ENCODE measurements at regions not wholly inside any gene's neighbourhood (a gene's known extent, or its start where the extent isn't known, plus 50 kb on each side); places are given as distances from the start of the nearest gene placed in this dataset.

DNA sequence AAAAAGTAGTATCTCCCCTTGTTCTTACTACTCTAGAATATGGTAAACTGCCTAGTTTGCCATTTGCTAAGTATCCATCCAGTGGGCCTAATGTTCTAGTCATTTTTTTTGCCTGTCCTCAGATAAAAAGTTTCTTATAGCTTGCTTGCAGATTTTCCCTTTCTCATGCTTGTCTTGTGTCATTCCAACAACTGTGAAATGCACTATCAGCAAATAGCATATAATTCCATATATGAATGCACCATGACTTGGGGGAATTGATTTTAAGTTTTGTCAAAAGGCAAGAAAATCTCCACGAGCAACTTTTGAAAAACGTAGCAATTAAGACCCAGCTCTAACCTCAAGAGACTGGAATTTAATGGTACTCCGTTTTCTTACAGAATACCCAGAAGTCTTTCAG lies 286.2 kb upstream of the GPR149 start:
- H3K4me3 Mint-ChIP-seq, result no peak overlapping the region
- POLR2A ChIA-PET (ENCODE audit: partially characterized antibody), result no interaction called here
- H3K27ac Mint-ChIP-seq, result no peak overlapping the region
- peaks cover 0 to 4% (median 0%) of the 10 kb centered on the region in 8 donors for H3K9me3 Mint-ChIP-seq
- Histone ChIP-seq H3K4me3 (ENCODE audit: low read length in 2 of 2) (no peak overlapping the region), H3K27ac (ENCODE audit: low read depth, low read length) (no peak overlapping the region), H3K4me1 (ENCODE audit: insufficient read depth, low read length) (no peaks in the 10 kb centered on the region), H3K36me3 (ENCODE audit: insufficient read depth, low read length) (no peaks in the 10 kb centered on the region), H3K9me3 (ENCODE audit: control insufficient read depth in 1 of 2, low read length in 2 of 2) (no peaks in the 10 kb centered on the region), H3K27me3 (ENCODE audit: insufficient read depth, low read length) (no peaks in the 10 kb centered on the region)
- H3K36me3 Mint-ChIP-seq, result no peaks in the 10 kb centered on the region
- CTCF ChIA-PET (ENCODE audit: partially characterized antibody), result no interaction called here
- H3K4me1 Mint-ChIP-seq, result no peaks in the 10 kb centered on the region
- DNase-seq, result no peak
- intact Hi-C loops (cut with micrococcal nuclease), result no loop called here
- no peaks in the 10 kb centered on the region for H3K27me3 Mint-ChIP-seq

DNA sequence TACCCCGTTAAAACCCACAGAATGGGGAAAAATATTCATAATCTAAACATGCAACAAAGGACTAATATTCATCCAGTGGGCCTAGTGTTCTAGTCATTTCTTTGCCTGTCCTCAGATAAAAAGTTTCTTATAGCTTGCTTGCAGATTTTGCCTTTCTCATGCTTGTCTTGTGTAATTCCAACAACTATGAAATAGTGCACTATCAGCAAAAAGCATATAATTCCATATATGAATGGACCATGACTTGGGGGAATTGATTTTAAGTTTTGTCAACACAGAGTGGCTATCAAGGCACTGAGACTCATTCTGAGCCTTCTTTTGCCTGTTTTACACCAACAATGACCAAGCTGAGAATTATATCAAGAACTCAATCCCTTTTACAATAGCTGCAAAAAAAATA lies 278.6 kb upstream of the GPR149 start:
- Histone ChIP-seq H3K27ac (ENCODE audit: low read depth, low read length) (no peak overlapping the region), H3K36me3 (ENCODE audit: insufficient read depth, low read length) (no peaks in the 10 kb centered on the region), H3K27me3 (ENCODE audit: insufficient read depth, low read length) (no peaks in the 10 kb centered on the region), H3K4me1 (ENCODE audit: insufficient read depth, low read length) (no peaks in the 10 kb centered on the region), H3K9me3 (ENCODE audit: control insufficient read depth in 1 of 2, low read length in 2 of 2) (no peaks in the 10 kb centered on the region), H3K4me3 (ENCODE audit: low read length in 2 of 2) (no peak overlapping the region)
- intact Hi-C loops (cut with micrococcal nuclease), result no loop called here
- DNase-seq, result no peak
- Mint-ChIP-seq H3K27ac (no peak overlapping the region), H3K36me3 (no peaks in the 10 kb centered on the region), H3K27me3 (no peaks in the 10 kb centered on the region), H3K4me3 (no peak overlapping the region), H3K9me3 (peaks cover 0 to 5% (median 0%) of the 10 kb centered on the region in 8 donors), H3K4me1 (no peaks in the 10 kb centered on the region)
- POLR2A ChIA-PET (ENCODE audit: partially characterized antibody), result no interaction called here
- CTCF ChIA-PET (ENCODE audit: partially characterized antibody), result no interaction called here

DNA sequence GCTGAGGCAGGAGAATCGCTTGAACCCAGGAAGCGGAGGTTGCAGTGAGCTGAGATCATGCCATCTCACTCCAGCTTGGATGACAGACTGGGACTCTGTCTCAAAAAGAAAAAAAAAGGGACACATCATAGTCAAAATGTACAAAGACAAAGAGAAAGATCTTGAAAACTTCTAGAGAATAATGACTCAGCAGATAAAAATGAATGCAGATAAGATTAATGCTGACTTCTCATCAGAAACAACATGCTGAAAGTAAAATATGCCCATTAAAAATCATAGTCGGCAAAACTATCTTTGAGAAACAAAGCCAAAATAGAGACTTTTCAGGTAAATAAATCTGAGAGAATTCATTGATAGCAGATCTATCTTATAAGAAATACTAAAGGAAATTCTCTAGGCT lies 271.1 kb upstream of the GPR149 start:
- peak overlapping the region in 1 of 7 donors; percentile 29 for H3K27ac Mint-ChIP-seq
- Histone ChIP-seq H3K27ac (ENCODE audit: low read depth, low read length) (no peak overlapping the region), H3K9me3 (ENCODE audit: control insufficient read depth in 1 of 2, low read length in 2 of 2) (no peaks in the 10 kb centered on the region), H3K4me1 (ENCODE audit: insufficient read depth, low read length) (no peaks in the 10 kb centered on the region), H3K27me3 (ENCODE audit: insufficient read depth, low read length) (no peaks in the 10 kb centered on the region), H3K4me3 (ENCODE audit: low read length in 2 of 2) (no peak overlapping the region), H3K36me3 (ENCODE audit: insufficient read depth, low read length) (no peaks in the 10 kb centered on the region)
- no peak for DNase-seq
- H3K36me3 Mint-ChIP-seq, result no peaks in the 10 kb centered on the region
- CTCF ChIA-PET (ENCODE audit: partially characterized antibody), result no interaction called here
- H3K4me1 Mint-ChIP-seq, result no peaks in the 10 kb centered on the region
- POLR2A ChIA-PET (ENCODE audit: partially characterized antibody), result no interaction called here
- intact Hi-C loops (cut with micrococcal nuclease), result no loop called here
- peaks cover 0 to 6% (median 0%) of the 10 kb centered on the region in 8 donors for H3K9me3 Mint-ChIP-seq
- no peak overlapping the region for H3K4me3 Mint-ChIP-seq
- H3K27me3 Mint-ChIP-seq, result no peaks in the 10 kb centered on the region

- DNase-seq, result no peak
- Mint-ChIP-seq H3K9me3 (peaks cover 0 to 7% (median 1%) of the 10 kb centered on the region in 8 donors), H3K27me3 (no peaks in the 10 kb centered on the region), H3K27ac (no peak overlapping the region), H3K4me1 (no peaks in the 10 kb centered on the region), H3K4me3 (no peak overlapping the region), H3K36me3 (no peaks in the 10 kb centered on the region)
- ChIA-PET CTCF (ENCODE audit: partially characterized antibody) (no interaction called here), POLR2A (ENCODE audit: partially characterized antibody) (no interaction called here)
- Histone ChIP-seq H3K36me3 (ENCODE audit: insufficient read depth, low read length) (no peaks in the 10 kb centered on the region), H3K4me1 (ENCODE audit: insufficient read depth, low read length) (no peaks in the 10 kb centered on the region), H3K27me3 (ENCODE audit: insufficient read depth, low read length) (no peaks in the 10 kb centered on the region), H3K9me3 (ENCODE audit: control insufficient read depth in 1 of 2, low read length in 2 of 2) (no peaks in the 10 kb centered on the region), H3K4me3 (ENCODE audit: low read length in 2 of 2) (no peak overlapping the region), H3K27ac (ENCODE audit: low read depth, low read length) (no peak overlapping the region)
- intact Hi-C loops (cut with micrococcal nuclease), result no loop called here
These were observed 260.4 kb upstream of the GPR149 start for GRCh38 chr3:154690413-154690812.

GRCh38 chr3:154684440-154684839 lies 254.4 kb upstream of the GPR149 start:
- Histone ChIP-seq H3K27ac (ENCODE audit: low read depth, low read length) (no peak overlapping the region), H3K27me3 (ENCODE audit: insufficient read depth, low read length) (no peaks in the 10 kb centered on the region), H3K36me3 (ENCODE audit: insufficient read depth, low read length) (no peaks in the 10 kb centered on the region), H3K4me1 (ENCODE audit: insufficient read depth, low read length) (no peaks in the 10 kb centered on the region), H3K9me3 (ENCODE audit: control insufficient read depth in 1 of 2, low read length in 2 of 2) (no peaks in the 10 kb centered on the region), H3K4me3 (ENCODE audit: low read length in 2 of 2) (no peak overlapping the region)
- no peaks in the 10 kb centered on the region for H3K36me3 Mint-ChIP-seq
- intact Hi-C loops (cut with micrococcal nuclease), result no loop called here
- no peak overlapping the region for H3K4me3 Mint-ChIP-seq
- no peaks in the 10 kb centered on the region for H3K27me3 Mint-ChIP-seq
- H3K9me3 Mint-ChIP-seq, result peaks cover 0 to 18% (median 10%) of the 10 kb centered on the region in 8 donors
- POLR2A ChIA-PET (ENCODE audit: partially characterized antibody), result no interaction called here
- no peak overlapping the region for H3K27ac Mint-ChIP-seq
- no peak for DNase-seq
- H3K4me1 Mint-ChIP-seq, result no peaks in the 10 kb centered on the region
- CTCF ChIA-PET (ENCODE audit: partially characterized antibody), result no interaction called here

DNA sequence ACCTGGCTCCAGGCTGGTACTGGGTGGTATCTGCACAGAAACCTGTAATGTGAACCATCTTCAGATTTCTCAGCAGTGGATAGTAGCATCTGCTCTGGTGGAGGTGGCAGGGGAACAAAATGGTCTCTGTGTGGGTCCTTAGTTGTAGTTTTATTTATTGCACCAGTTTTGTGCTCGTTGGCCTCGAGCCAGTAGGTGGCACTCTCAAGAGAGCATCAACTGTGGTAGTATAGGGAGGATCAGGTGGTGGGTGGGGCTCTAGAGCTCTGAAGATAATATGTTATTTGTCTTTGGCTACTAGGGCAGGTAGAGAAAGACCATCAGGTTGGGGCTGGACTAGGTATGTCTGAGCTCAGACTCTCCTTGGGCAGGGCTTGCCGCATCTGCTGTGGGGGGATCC lies 254.0 kb upstream of the GPR149 start:
- Mint-ChIP-seq H3K9me3 (peaks cover 0 to 18% (median 10%) of the 10 kb centered on the region in 8 donors), H3K36me3 (no peaks in the 10 kb centered on the region), H3K27ac (no peak overlapping the region), H3K4me1 (no peaks in the 10 kb centered on the region), H3K4me3 (no peak overlapping the region), H3K27me3 (no peaks in the 10 kb centered on the region)
- intact Hi-C loops (cut with micrococcal nuclease), result no loop called here
- no peak overlapping the region for H3K27ac ChIP-seq (ENCODE audit: low read depth, low read length)
- no peaks in the 10 kb centered on the region for H3K36me3 ChIP-seq (ENCODE audit: insufficient read depth, low read length)
- no peaks in the 10 kb centered on the region for H3K9me3 ChIP-seq (ENCODE audit: control insufficient read depth in 1 of 2, low read length in 2 of 2)
- H3K4me1 ChIP-seq (ENCODE audit: insufficient read depth, low read length), result no peaks in the 10 kb centered on the region
- H3K27me3 ChIP-seq (ENCODE audit: insufficient read depth, low read length), result no peaks in the 10 kb centered on the region
- no peak overlapping the region for H3K4me3 ChIP-seq (ENCODE audit: low read length in 2 of 2)
- CTCF ChIA-PET (ENCODE audit: partially characterized antibody), result no interaction called here
- DNase-seq, result no peak
- POLR2A ChIA-PET (ENCODE audit: partially characterized antibody), result no interaction called here

- Histone ChIP-seq H3K9me3 (ENCODE audit: control insufficient read depth in 1 of 2, low read length in 2 of 2) (no peaks in the 10 kb centered on the region), H3K4me1 (ENCODE audit: insufficient read depth, low read length) (no peaks in the 10 kb centered on the region), H3K27me3 (ENCODE audit: insufficient read depth, low read length) (no peaks in the 10 kb centered on the region), H3K27ac (ENCODE audit: low read depth, low read length) (no peak overlapping the region), H3K36me3 (ENCODE audit: insufficient read depth, low read length) (no peaks in the 10 kb centered on the region), H3K4me3 (ENCODE audit: low read length in 2 of 2) (no peak overlapping the region)
- Mint-ChIP-seq H3K36me3 (no peaks in the 10 kb centered on the region), H3K4me3 (no peak overlapping the region), H3K9me3 (peaks cover 0 to 11% (median 4%) of the 10 kb centered on the region in 8 donors), H3K4me1 (no peaks in the 10 kb centered on the region), H3K27me3 (no peaks in the 10 kb centered on the region), H3K27ac (no peak overlapping the region)
- ChIA-PET POLR2A (ENCODE audit: partially characterized antibody) (no interaction called here), CTCF (ENCODE audit: partially characterized antibody) (no interaction called here)
- intact Hi-C loops (cut with micrococcal nuclease), result no loop called here
- DNase-seq, result no peak
These were observed 248.2 kb upstream of the GPR149 start for GRCh38 chr3:154678041-154678654.

GRCh38 chr3:154668835-154669234 lies 238.8 kb upstream of the GPR149 start:
- POLR2A ChIA-PET (ENCODE audit: partially characterized antibody), result no interaction called here
- Histone ChIP-seq H3K36me3 (ENCODE audit: insufficient read depth, low read length) (no peaks in the 10 kb centered on the region), H3K9me3 (ENCODE audit: control insufficient read depth in 1 of 2, low read length in 2 of 2) (no peaks in the 10 kb centered on the region), H3K27me3 (ENCODE audit: insufficient read depth, low read length) (no peaks in the 10 kb centered on the region), H3K4me1 (ENCODE audit: insufficient read depth, low read length) (no peaks in the 10 kb centered on the region), H3K27ac (ENCODE audit: low read depth, low read length) (no peak overlapping the region), H3K4me3 (ENCODE audit: low read length in 2 of 2) (no peak overlapping the region)
- H3K9me3 Mint-ChIP-seq, result peaks cover 0 to 4% (median 1%) of the 10 kb centered on the region in 8 donors
- H3K27ac Mint-ChIP-seq, result no peak overlapping the region
- H3K4me3 Mint-ChIP-seq, result no peak overlapping the region
- CTCF ChIA-PET (ENCODE audit: partially characterized antibody), result interaction anchor here (0.9 kb wide), 1 partner anchor 11 kb away, joined by 4 read pairs; no protein-coding TSS in a partner anchor
- intact Hi-C loops (cut with micrococcal nuclease), result no loop called here
- DNase-seq, result no peak
- no peaks in the 10 kb centered on the region for H3K4me1 Mint-ChIP-seq
- H3K36me3 Mint-ChIP-seq, result no peaks in the 10 kb centered on the region
- no peaks in the 10 kb centered on the region for H3K27me3 Mint-ChIP-seq
